ENCODE measurements at regions not wholly inside any gene's neighbourhood (a gene's known extent, or its start where the extent isn't known, plus 50 kb on each side); places are given as distances from the start of the nearest gene placed in this dataset.

GRCh38 chr15:69524814-69525213 lies 72.2 kb downstream of the RPLP1 start:
- TF ChIP-seq EZH2phosphoT487 (IDR thresholded peaks at IDR 0.05; ENCODE audit: borderline replicate concordance, low read length) = no peak
- TF ChIP-seq CTCF (IDR thresholded peaks at IDR 0.05; ENCODE audit: low read depth, low read length, poor library complexity, severe bottlenecking) = no peak

GRCh38 chr15:69525543-69525942 lies 72.9 kb downstream of the RPLP1 start:
- H3K9me3 ChIP-seq (ENCODE audit: control insufficient read depth, insufficient read depth, low read length) = no peaks in the 10 kb centered on the region
- no peak overlapping the region for H3K27ac ChIP-seq (ENCODE audit: low read depth, low read length)
- no peaks in the 10 kb centered on the region for H3F3A ChIP-seq (ENCODE audit: control insufficient read depth, insufficient read depth)
- no peaks in the 10 kb centered on the region for H3K36me3 ChIP-seq (ENCODE audit: control insufficient read depth, low read length)
- H4K20me1 ChIP-seq (ENCODE audit: control insufficient read depth, insufficient read depth, low read depth, low read length) = no peaks in the 10 kb centered on the region
- H3K27me3 ChIP-seq (ENCODE audit: control insufficient read depth, low read length) = peaks cover 6% of the 10 kb centered on the region; the same call in 1 of the 2 replicates
- no peak for TF ChIP-seq CTCF (IDR thresholded peaks at IDR 0.05; ENCODE audit: low read depth, low read length, poor library complexity, severe bottlenecking)
- TF ChIP-seq EZH2phosphoT487 (IDR thresholded peaks at IDR 0.05; ENCODE audit: borderline replicate concordance, low read length) = no peak
- H3K4me1 ChIP-seq (ENCODE audit: control insufficient read depth, low read length) = no peaks in the 10 kb centered on the region
- no peaks in the 10 kb centered on the region for H3K9me2 ChIP-seq (replicated peaks; ENCODE audit: control insufficient read depth, low read length)
- no peaks in the 10 kb centered on the region for H3K79me2 ChIP-seq (ENCODE audit: control insufficient read depth, low read length)
- H3K4me3 ChIP-seq (ENCODE audit: low read length) = no peak overlapping the region
- no peak overlapping the region for H3K4me2 ChIP-seq (ENCODE audit: low read length)

More at GRCh38 chr15:69524814-69525213, 72.2 kb downstream of the RPLP1 start:
- Histone ChIP-seq H4K20me1 (ENCODE audit: control insufficient read depth, insufficient read depth, low read depth, low read length) (no peaks in the 10 kb centered on the region), H3K79me2 (ENCODE audit: control insufficient read depth, low read length) (no peaks in the 10 kb centered on the region), H3K9me2 (replicated peaks; ENCODE audit: control insufficient read depth, low read length) (no peaks in the 10 kb centered on the region), H3K27me3 (ENCODE audit: control insufficient read depth, low read length) (peaks cover 6% of the 10 kb centered on the region; the same call in 1 of the 2 replicates), H3K4me3 (ENCODE audit: low read length) (no peak overlapping the region), H3K36me3 (ENCODE audit: control insufficient read depth, low read length) (no peaks in the 10 kb centered on the region), H3K27ac (ENCODE audit: low read depth, low read length) (no peak overlapping the region), H3K4me2 (ENCODE audit: low read length) (no peak overlapping the region), H3K9me3 (ENCODE audit: control insufficient read depth, insufficient read depth, low read length) (no peaks in the 10 kb centered on the region), H3F3A (ENCODE audit: control insufficient read depth, insufficient read depth) (no peaks in the 10 kb centered on the region), H3K4me1 (ENCODE audit: control insufficient read depth, low read length) (no peaks in the 10 kb centered on the region)

- Histone ChIP-seq H3K79me2 (ENCODE audit: control insufficient read depth, low read length) (no peaks in the 10 kb centered on the region), H3K9me2 (replicated peaks; ENCODE audit: control insufficient read depth, low read length) (no peaks in the 10 kb centered on the region), H3K9me3 (ENCODE audit: control insufficient read depth, insufficient read depth, low read length) (no peaks in the 10 kb centered on the region), H3K4me1 (ENCODE audit: control insufficient read depth, low read length) (no peaks in the 10 kb centered on the region), H3K4me2 (ENCODE audit: low read length) (no peak overlapping the region), H3K27ac (ENCODE audit: low read depth, low read length) (no peak overlapping the region), H3K27me3 (ENCODE audit: control insufficient read depth, low read length) (peaks cover 6% of the 10 kb centered on the region; the same call in 1 of the 2 replicates), H3F3A (ENCODE audit: control insufficient read depth, insufficient read depth) (no peaks in the 10 kb centered on the region), H3K4me3 (ENCODE audit: low read length) (no peak overlapping the region), H3K36me3 (ENCODE audit: control insufficient read depth, low read length) (no peaks in the 10 kb centered on the region), H4K20me1 (ENCODE audit: control insufficient read depth, insufficient read depth, low read depth, low read length) (no peaks in the 10 kb centered on the region)
- TF ChIP-seq EZH2phosphoT487 (IDR thresholded peaks at IDR 0.05; ENCODE audit: borderline replicate concordance, low read length) (no peak), CTCF (IDR thresholded peaks at IDR 0.05; ENCODE audit: low read depth, low read length, poor library complexity, severe bottlenecking) (no peak)
Observed at GRCh38 chr15:69526081-69527061, 73.8 kb downstream of the RPLP1 start.

Measured in DOHH2 (cell line).